Right renal pelvis (tissue), 4 donors: ENCODE measurements at regions not wholly inside any gene's neighbourhood (a gene's known extent, or its start where the extent isn't known, plus 50 kb on each side); places are given as distances from the start of the nearest gene placed in this dataset.

Source experiments
- DNase-seq, 4 donors: peaks; one replicate each; pipeline ENCODE4 v3.0.0-alpha.2; 2013; ENCODE audit warnings: low read depth in 4 of 4, low spot score in 3 of 4, missing footprints in 1 of 4

- DNase-seq: no peak
Measured at GRCh38 chr4:111681270-111681669, 464.0 kb upstream of the FAM241A start.

DNA sequence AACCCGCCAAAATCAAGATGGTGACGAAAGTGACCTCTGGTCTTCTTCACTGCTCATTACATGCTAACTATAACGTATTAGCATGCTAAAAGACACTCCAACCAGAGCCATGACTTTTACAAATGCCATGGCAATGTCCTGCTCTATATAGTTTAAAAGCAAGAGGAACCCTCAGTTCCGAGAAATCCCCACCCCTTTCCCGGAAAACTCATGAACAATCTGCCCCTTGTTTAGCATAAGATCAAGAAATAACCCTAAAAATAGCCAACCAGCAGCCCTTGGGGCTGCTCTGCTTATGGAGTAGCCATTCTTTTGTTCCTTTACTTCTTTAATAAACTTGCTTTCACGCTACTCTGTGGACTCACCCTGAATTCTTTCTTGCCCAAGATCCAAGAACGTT lies 463.5 kb upstream of the FAM241A start:
- no peak for DNase-seq

DNA sequence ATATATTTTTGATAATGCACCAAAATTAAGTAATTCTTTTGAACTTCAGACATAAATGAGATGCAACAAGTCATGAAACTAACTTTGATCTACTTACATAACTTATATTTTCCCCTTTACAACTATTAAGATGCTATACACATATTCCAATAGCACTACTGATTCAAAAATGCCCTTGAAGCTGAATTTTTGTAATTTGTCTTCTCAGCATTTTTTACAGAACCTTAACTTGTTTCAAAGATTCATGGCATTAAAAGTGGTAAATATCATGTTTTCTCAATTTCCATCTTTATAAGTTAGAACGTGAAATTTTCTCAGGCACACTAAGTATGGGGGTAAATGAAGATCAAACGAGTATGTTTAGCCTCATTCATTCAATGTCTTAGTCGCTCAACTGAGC lies 460.0 kb upstream of the FAM241A start:
- DNase-seq: no peak

DNA sequence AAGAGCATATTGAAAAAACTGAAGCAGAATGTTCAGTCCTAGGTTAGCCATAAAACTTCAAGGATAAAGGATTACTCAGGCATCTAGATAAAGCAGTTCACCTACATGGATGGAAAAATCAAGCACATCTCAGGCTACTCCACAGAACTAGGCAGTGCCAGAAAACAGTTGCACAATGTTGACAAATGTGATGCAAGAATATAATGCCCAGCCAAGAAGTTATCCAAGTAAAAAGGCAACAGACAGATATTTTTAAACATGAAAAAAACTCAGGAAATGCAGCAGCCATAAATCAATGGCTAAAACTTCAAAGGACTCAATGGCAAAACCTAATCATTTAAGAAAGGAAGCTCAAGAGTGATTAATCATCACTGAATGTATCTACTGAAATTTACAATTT lies 456.0 kb upstream of the FAM241A start:
- DNase-seq: peak in 1 of 4 donors; percentile 8

- no peak for DNase-seq
Measured at GRCh38 chr4:111689731-111690130, 455.5 kb upstream of the FAM241A start.

- DNase-seq: no peak
Measured at GRCh38 chr4:111693758-111694157, 451.5 kb upstream of the FAM241A start.

GRCh38 chr4:111695677-111696076 lies 449.6 kb upstream of the FAM241A start:
- no peak for DNase-seq

- DNase-seq: no peak
Measured at GRCh38 chr4:111696505-111696904, 448.7 kb upstream of the FAM241A start.

GRCh38 chr4:111697176-111697942 lies 447.9 kb upstream of the FAM241A start:
- DNase-seq: no peak

- no peak for DNase-seq
Measured at GRCh38 chr4:111698361-111698760, 446.9 kb upstream of the FAM241A start.

GRCh38 chr4:111699165-111699564 lies 446.1 kb upstream of the FAM241A start:
- DNase-seq: no peak

DNA sequence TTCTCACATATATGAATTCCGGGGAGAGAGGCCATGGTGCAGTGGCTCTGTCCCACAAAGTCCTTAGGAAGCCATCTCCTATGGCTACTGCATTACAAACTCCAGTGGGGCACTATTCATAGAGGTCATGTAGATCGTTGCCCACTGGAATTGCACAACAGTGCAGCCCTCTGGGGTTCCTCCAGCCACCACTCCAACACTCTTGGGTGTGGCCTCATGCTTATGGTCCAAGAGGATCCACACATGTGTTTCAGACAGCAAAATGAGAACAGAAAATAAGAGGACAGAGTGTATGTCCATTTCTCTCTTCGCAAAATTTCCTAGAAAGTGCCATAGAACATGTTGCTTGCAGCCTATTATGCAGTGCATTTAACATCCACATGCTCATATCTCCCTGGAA lies 444.2 kb upstream of the FAM241A start:
- no peak for DNase-seq

GRCh38 chr4:111707491-111707890 lies 437.8 kb upstream of the FAM241A start:
- no peak for DNase-seq

GRCh38 chr4:111712093-111712677 lies 433.1 kb upstream of the FAM241A start:
- DNase-seq: no peak

DNA sequence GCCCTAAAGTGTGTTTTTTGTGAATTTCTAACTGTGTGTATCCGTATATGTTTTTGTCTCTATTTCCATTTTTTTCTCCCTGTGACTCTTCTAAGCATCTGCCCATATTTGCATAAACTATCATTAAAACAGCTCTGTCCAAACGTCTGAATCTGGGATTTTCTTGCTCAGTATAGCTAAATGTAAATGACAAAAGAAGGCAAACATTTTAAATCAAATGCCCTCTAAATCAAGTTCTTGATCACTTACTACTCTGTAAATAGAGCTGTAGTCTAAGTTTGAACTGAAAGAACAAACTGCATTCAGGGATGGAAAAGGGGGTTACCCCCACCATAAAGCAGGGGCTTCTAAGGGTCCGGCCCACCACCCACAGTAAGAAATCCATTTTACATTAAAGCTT lies 432.0 kb upstream of the FAM241A start:
- no peak for DNase-seq

GRCh38 chr4:111717921-111718320 lies 427.3 kb upstream of the FAM241A start:
- no peak for DNase-seq

DNA sequence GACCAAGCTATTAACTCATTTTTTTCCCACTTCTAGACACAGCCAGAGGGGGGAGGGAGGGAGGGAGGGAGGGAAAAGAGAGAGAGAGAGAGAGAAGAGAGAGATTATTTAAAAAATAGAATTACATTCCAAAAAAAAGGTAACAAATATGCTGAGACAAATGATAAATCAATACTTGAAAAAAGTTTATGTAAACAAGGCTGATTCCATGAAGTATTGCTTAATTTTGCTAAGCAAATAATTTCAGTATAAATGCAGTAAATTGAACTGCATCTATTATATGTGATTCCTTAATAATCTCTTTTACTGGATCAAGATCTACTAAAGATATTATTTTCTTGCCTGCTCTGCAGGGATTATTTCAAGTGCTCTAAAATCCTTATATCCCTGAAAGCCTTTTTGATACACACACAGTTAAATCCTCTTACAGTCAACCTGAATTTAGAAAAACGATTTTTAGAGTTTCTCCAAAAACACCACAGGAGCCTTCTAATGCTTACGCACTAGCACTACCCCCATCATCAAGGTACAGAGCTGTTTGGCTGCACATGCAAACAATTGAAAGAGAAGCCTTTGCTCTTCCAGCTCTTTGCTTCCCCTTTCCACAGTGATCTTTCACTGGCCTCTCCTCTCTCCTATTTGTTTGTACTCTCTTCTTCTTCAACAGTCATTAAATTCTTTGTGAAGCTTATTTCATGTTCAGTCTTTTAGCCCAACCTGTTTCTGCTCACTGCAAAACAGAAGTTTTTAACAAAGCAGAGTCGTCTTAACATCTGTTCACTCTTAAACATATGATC lies 426.3 kb upstream of the FAM241A start:
- no peak for DNase-seq

DNA sequence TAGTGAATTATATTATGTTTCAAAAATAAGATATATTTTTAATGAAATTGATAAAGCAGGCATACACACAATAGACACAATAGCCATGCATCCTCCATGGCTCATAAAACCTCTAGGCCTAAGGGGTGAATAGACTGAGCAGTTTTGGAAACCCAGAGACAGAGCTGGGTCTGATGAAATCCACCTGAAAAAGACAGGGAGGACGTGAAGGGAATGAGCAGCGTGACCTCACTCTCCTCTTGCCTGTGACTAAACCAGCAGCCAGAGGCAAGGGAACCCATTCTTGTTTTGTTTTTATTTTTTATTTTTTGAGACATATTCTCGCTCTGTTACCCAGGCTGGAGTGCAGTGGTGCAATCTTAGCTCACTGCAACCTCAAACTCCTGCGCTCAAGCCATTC lies 424.4 kb upstream of the FAM241A start:
- DNase-seq: no peak

GRCh38 chr4:111722213-111722720 lies 423.0 kb upstream of the FAM241A start:
- no peak for DNase-seq

GRCh38 chr4:111736516-111736915 lies 408.7 kb upstream of the FAM241A start:
- DNase-seq: no peak

DNA sequence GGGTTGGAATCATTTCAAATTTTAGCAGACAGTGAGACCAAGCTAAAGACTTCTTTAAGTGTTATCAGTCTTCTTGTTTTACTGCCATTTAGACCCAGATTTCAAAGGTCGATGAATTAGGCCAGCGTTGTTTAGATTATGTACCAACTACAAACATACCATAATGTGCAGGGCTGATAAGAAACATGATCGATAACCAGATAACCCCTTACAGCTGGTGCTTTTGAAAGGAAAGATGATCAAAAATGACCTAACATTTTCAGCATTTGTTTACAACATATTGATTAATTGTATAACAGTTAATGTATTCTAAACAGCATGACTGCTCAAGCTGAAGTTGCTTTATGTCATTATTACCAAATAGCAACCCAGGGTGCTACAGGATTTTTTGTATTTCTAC lies 400.4 kb upstream of the FAM241A start:
- DNase-seq: no peak

DNA sequence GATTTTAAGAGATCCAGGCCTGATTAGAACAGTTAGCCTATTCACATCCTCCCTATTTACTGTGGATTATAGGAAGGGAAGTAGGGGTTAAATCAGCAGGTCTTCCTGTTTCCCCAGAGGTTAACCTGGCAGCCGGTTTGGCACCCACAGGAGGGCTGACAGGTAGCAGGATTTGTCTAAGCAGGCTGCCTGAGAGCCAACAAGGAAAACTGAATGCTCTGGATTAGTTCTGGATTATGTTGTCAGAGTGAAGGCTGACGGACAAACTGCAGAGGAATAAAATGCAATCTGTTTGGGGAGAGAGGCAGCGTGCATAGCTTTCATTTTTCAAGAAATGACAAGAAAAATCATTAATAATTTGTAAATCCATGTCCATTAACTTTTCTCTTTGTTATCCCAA lies 397.1 kb upstream of the FAM241A start:
- DNase-seq: no peak
